ENCODE measurements at regions not wholly inside any gene's neighbourhood (a gene's known extent, or its start where the extent isn't known, plus 50 kb on each side); places are given as distances from the start of the nearest gene placed in this dataset.

DNA sequence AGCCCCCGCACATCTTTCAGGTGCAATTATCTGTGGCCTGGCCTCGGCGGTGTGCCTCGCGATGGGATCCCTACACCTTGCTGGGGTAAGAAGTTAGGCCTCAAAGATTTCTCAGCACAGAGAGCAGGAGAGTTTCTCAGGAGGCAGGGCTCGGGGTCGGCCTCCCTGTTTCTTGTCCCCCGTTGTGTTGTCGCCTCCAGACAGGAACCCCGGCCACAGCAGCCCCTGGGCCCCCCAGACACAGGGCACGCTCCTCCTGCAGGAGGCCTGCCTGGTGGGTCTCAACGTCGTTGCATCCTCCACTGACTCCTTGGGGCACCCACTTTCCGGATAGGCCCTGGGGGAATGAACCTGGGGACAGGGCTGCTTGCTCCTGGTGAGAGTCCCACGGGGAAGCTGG is 229.1 kb upstream of the SHH start:
- POLR2A ChIA-PET = no interaction called here

DNA sequence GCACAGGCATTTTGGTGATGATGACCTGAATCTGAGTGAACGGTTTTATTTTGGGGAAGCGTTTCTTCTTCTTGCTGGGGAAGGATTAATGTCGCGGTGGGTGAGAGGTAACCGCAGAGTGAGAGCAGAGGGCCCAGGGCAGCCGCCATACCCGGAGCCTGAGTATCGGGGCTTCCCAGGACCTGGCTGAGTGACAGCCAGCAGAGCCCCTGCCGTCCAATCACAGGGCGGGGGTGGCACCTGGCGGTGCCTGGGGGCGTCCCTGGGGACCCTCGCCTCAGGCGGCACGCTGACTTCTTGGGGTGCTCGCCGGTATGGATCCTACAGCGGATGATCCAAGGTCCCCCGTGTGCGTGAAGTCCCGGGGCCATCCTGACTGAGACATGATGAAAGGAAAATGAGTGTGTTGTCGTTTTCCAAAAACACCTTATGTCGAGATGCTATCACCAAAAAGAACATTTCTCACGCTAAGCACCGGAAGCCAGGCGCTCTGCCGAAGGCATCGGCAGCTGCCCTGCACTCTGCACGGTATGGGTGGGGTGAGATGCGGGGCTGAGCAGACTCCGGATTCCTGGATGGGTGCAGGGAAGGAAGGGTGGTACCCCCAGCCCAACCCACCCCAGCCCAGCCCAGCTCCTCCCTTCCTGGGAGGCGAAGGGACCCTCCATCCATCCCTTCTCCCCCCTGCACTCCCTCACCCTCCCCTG is 227.9 kb upstream of the SHH start:
- no peak for DNase-seq (ENCODE audit: low read depth, low spot score)
- BruUV-seq (replicated peaks) = no TSS peak
- TF ChIP-seq, protein P1, sequence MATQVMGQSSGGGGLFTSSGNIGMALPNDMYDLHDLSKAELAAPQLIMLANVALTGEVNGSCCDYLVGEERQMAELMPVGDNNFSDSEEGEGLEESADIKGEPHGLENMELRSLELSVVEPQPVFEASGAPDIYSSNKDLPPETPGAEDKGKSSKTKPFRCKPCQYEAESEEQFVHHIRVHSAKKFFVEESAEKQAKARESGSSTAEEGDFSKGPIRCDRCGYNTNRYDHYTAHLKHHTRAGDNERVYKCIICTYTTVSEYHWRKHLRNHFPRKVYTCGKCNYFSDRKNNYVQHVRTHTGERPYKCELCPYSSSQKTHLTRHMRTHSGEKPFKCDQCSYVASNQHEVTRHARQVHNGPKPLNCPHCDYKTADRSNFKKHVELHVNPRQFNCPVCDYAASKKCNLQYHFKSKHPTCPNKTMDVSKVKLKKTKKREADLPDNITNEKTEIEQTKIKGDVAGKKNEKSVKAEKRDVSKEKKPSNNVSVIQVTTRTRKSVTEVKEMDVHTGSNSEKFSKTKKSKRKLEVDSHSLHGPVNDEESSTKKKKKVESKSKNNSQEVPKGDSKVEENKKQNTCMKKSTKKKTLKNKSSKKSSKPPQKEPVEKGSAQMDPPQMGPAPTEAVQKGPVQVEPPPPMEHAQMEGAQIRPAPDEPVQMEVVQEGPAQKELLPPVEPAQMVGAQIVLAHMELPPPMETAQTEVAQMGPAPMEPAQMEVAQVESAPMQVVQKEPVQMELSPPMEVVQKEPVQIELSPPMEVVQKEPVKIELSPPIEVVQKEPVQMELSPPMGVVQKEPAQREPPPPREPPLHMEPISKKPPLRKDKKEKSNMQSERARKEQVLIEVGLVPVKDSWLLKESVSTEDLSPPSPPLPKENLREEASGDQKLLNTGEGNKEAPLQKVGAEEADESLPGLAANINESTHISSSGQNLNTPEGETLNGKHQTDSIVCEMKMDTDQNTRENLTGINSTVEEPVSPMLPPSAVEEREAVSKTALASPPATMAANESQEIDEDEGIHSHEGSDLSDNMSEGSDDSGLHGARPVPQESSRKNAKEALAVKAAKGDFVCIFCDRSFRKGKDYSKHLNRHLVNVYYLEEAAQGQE (IDR thresholded peaks at IDR 0.05; ENCODE audit: insufficient read depth in 1 of 2, low read depth in 2 of 2, low read length in 1 of 2) = no peak
- TF ChIP-seq SIN3A (IDR thresholded peaks at IDR 0.05; ENCODE audit: borderline replicate concordance, insufficient read depth, low read depth, low read length) (no peak), POLR2AphosphoS5 (IDR thresholded peaks at IDR 0.05; ENCODE audit: low read depth, low read length) (no peak), TCF7L2 (IDR thresholded peaks at IDR 0.05; ENCODE audit: low read depth, low read length) (no peak)
- TF ChIP-seq, protein P2, sequence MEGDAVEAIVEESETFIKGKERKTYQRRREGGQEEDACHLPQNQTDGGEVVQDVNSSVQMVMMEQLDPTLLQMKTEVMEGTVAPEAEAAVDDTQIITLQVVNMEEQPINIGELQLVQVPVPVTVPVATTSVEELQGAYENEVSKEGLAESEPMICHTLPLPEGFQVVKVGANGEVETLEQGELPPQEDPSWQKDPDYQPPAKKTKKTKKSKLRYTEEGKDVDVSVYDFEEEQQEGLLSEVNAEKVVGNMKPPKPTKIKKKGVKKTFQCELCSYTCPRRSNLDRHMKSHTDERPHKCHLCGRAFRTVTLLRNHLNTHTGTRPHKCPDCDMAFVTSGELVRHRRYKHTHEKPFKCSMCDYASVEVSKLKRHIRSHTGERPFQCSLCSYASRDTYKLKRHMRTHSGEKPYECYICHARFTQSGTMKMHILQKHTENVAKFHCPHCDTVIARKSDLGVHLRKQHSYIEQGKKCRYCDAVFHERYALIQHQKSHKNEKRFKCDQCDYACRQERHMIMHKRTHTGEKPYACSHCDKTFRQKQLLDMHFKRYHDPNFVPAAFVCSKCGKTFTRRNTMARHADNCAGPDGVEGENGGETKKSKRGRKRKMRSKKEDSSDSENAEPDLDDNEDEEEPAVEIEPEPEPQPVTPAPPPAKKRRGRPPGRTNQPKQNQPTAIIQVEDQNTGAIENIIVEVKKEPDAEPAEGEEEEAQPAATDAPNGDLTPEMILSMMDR (IDR thresholded peaks at IDR 0.05) = no peak
- CTCF ChIA-PET = no interaction called here
- H3K9me3 ChIP-seq (ENCODE audit: control insufficient read depth, insufficient read depth, low read depth, low read length) = no peaks in the 10 kb centered on the region
- in situ Hi-C loops (cut with HindIII; ENCODE audit: low pct_unique_long_range_greater_than_20kb, low sequenced_read_pairs) (no loop called here), intact Hi-C loops (cut with micrococcal nuclease; ENCODE audit: unreplicated experiment) (no loop called here)
- H3K27me3 ChIP-seq (ENCODE audit: control insufficient read depth, insufficient read depth, low read length) = no peaks in the 10 kb centered on the region
- no peak overlapping the region for H3K27ac ChIP-seq (ENCODE audit: low read length)
- H3K4me1 ChIP-seq (ENCODE audit: control insufficient read depth, insufficient read depth, low read length) = no peaks in the 10 kb centered on the region
- H3K36me3 ChIP-seq (ENCODE audit: control insufficient read depth, insufficient read depth, low read length) = no peaks in the 10 kb centered on the region
- ATAC-seq = no peak
- POLR2A ChIA-PET = no interaction called here
- H3K4me3 ChIP-seq (ENCODE audit: low read depth in 2 of 2, low read length in 2 of 2) = no peak overlapping the region

More for the DNA sequence above, 229.1 kb upstream of the SHH start:
- in situ Hi-C loops (cut with HindIII; ENCODE audit: low pct_unique_long_range_greater_than_20kb, low sequenced_read_pairs) = no loop called here
- intact Hi-C loops (cut with micrococcal nuclease; ENCODE audit: unreplicated experiment) = no loop called here
- no peak for ATAC-seq
- no peak for DNase-seq (ENCODE audit: low read depth, low spot score)
- Histone ChIP-seq H3K27ac (ENCODE audit: low read length) (no peak overlapping the region), H3K36me3 (ENCODE audit: control insufficient read depth, insufficient read depth, low read length) (no peaks in the 10 kb centered on the region), H3K4me3 (ENCODE audit: low read depth in 2 of 2, low read length in 2 of 2) (no peak overlapping the region), H3K4me1 (ENCODE audit: control insufficient read depth, insufficient read depth, low read length) (no peaks in the 10 kb centered on the region), H3K9me3 (ENCODE audit: control insufficient read depth, insufficient read depth, low read depth, low read length) (no peaks in the 10 kb centered on the region), H3K27me3 (ENCODE audit: control insufficient read depth, insufficient read depth, low read length) (no peaks in the 10 kb centered on the region)
- BruUV-seq (replicated peaks) = no TSS peak
- CTCF ChIA-PET = no interaction called here
- TF ChIP-seq SIN3A (IDR thresholded peaks at IDR 0.05; ENCODE audit: borderline replicate concordance, insufficient read depth, low read depth, low read length) = no peak
- TF ChIP-seq, protein P1 (IDR thresholded peaks at IDR 0.05; ENCODE audit: insufficient read depth in 1 of 2, low read depth in 2 of 2, low read length in 1 of 2) = no peak
- TF ChIP-seq, protein P2 (IDR thresholded peaks at IDR 0.05) = no peak
- TF ChIP-seq TCF7L2 (IDR thresholded peaks at IDR 0.05; ENCODE audit: low read depth, low read length) = no peak
- TF ChIP-seq POLR2AphosphoS5 (IDR thresholded peaks at IDR 0.05; ENCODE audit: low read depth, low read length) = no peak

All from Panc1 (cell line).